HepG2 (cell line): ENCODE measurements at regions not wholly inside any gene's neighbourhood (a gene's known extent, or its start where the extent isn't known, plus 50 kb on each side); places are given as distances from the start of the nearest gene placed in this dataset.

Experiments
- ATAC-seq: fragments of 200-7000 bp; cut with Tn5 transposase; 3 replicates; pipeline ENCODE4 v1.9.1; 2020; ENCODE audit warnings: mild to moderate bottlenecking, moderate library complexity
- BruUV-seq: library from RNA; stranded (reverse); fragments of 400-500 nt; replicated peaks from 2 replicates; lab custom pipeline; 2021; lab: Mats Ljungman, UMichigan
- CTCF ChIA-PET: fragments of 300-600 bp; formaldehyde crosslinking; extraction: SDS; loops from one replicate; lab custom pipeline; 2021; ENCODE audit warnings: low total read pairs, inconsistent platforms, low intra/inter-chr PET ratio; lab: Yijun Ruan, JAX
- POLR2A ChIA-PET: fragments of 350-600 bp; sonication (Branson Sonifier 250); formaldehyde crosslinking; loops from one replicate; lab custom pipeline; 2020; ENCODE audit warnings: antibody characterized with exemption, inconsistent platforms; lab: Yijun Ruan, JAX
- DNase-seq: peaks from one replicate; pipeline ENCODE4 v3.0.0-alpha.2; 2015; ENCODE audit warnings: low spot score
- FAIRE-seq: peaks from 3 replicates; lab custom pipeline; 2011; peaks lifted over from hg19 to GRCh38; lab: Jason Lieb, UNC
- H2AFZ ChIP-seq: one replicate; pipeline ENCODE4 v1.6.1; 2011; ENCODE audit warnings: low read length, inconsistent platforms
- H3K27ac ChIP-seq: fragments of 300-600 bp; 3 replicates; pipeline ENCODE4 v1.8.0; 2011; ENCODE audit warnings: mixed run types, mild to moderate bottlenecking, mixed read lengths, low read length, inconsistent platforms; ENCODE audit not compliant: insufficient read depth; ENCODE audit errors: extremely low read length
- H3K27me3 ChIP-seq, 2 experiments: fragments of 200-600 bp in 1 of 2; 2 replicates in 1 of 2; 3 replicates in 1 of 2; pipeline versions ENCODE4 v1.6.0 to v1.8.0; 2011; ENCODE audit warnings: low read length in 2 of 2, mild to moderate bottlenecking in 2 of 2, moderate library complexity in 2 of 2, inconsistent platforms in 1 of 2; ENCODE audit not compliant: insufficient read depth in 2 of 2, control insufficient read depth in 1 of 2
- H3K36me3 ChIP-seq, 2 experiments: fragments of 200-600 bp in 1 of 2; replicated peaks in 1 of 2; 2 replicates in 1 of 2; 3 replicates in 1 of 2; pipeline versions ENCODE4 v1.5.1 to v1.8.0; 2011; ENCODE audit warnings: low read length in 2 of 2, inconsistent platforms in 1 of 2; ENCODE audit not compliant: insufficient read depth in 2 of 2, control insufficient read depth in 1 of 2
- H3K4me1 ChIP-seq: 2 replicates; pipeline ENCODE4 v1.5.1; 2012; ENCODE audit warnings: low read length, inconsistent platforms; ENCODE audit not compliant: insufficient read depth
- H3K4me2 ChIP-seq: 2 replicates; pipeline ENCODE4 v1.6.0; 2011; ENCODE audit warnings: low read depth, low read length, inconsistent platforms
- H3K4me3 ChIP-seq, 3 experiments: fragments of 200-600 bp in 1 of 3; sonication (generic), shearing (Covaris generic) in 1 of 3; replicated peaks in 1 of 3; 2 replicates each; pipeline ENCODE4 v1.5.1; 2011 to 2016; ENCODE audit warnings: low read length in 3 of 3, inconsistent platforms in 2 of 3, low read depth in 2 of 3, mild to moderate bottlenecking in 2 of 3, control low read depth in 1 of 3, mixed read lengths in 1 of 3; ENCODE audit not compliant: insufficient read depth in 1 of 3
- H3K79me2 ChIP-seq: one replicate; pipeline ENCODE4 v1.6.1; 2011; ENCODE audit warnings: low read length, inconsistent platforms; ENCODE audit not compliant: insufficient read depth
- H3K9ac ChIP-seq: 2 replicates; pipeline ENCODE4 v1.6.0; 2011; ENCODE audit warnings: mild to moderate bottlenecking, low read depth, low read length, inconsistent platforms; ENCODE audit not compliant: insufficient read depth
- H3K9me3 ChIP-seq: 2 replicates; pipeline ENCODE4 v1.5.1; 2012; ENCODE audit warnings: mild to moderate bottlenecking, low read length
- H4K20me1 ChIP-seq: 2 replicates; pipeline ENCODE4 v1.6.0; 2011; ENCODE audit warnings: inconsistent platforms, mild to moderate bottlenecking, low read length, moderate library complexity; ENCODE audit not compliant: insufficient read depth
- CHD2 ChIP-seq: IDR thresholded peaks from 2 replicates; pipeline ENCODE4 v1.6.1; 2011; ENCODE audit warnings: low read depth, low read length, improper control_type of control experiment
- GATAD1 ChIP-seq: IDR thresholded peaks from 2 replicates; pipeline ENCODE4 v1.6.1; 2016; ENCODE audit warnings: missing genetic modification reagents, missing compliant biosample characterization
- PCBP1 ChIP-seq: fragments of 200-400 bp; formaldehyde crosslinking; IDR thresholded peaks from 2 replicates; pipeline ENCODE4 v1.6.1; 2017; ENCODE audit warnings: mild to moderate bottlenecking, low read depth, low read length, borderline replicate concordance
- POLR2G ChIP-seq: fragments of 200-400 bp; formaldehyde crosslinking; IDR thresholded peaks from 2 replicates; pipeline ENCODE4 v1.6.1; 2018; ENCODE audit warnings: mild to moderate bottlenecking, low read depth, low read length, moderate library complexity
- REST ChIP-seq, 2 experiments: IDR thresholded peaks; 2 replicates each; pipeline ENCODE4 v1.6.1; 2011 to 2012; ENCODE audit warnings: low read length in 2 of 2, borderline replicate concordance in 1 of 2, low read depth in 1 of 2, mild to moderate bottlenecking in 1 of 2, moderate library complexity in 1 of 2
- SMYD3 ChIP-seq: sonication (generic); formaldehyde crosslinking; IDR thresholded peaks from 2 replicates; pipeline ENCODE4 v1.8.1; 2023; ENCODE audit warnings: mild to moderate bottlenecking, missing genetic modification reagents
- SP2 ChIP-seq: sonication (generic); formaldehyde crosslinking; IDR thresholded peaks from 2 replicates; pipeline ENCODE4 v1.5.1; 2020; ENCODE audit warnings: mild to moderate bottlenecking, missing genetic modification reagents
- ZBTB20 ChIP-seq: sonication (generic); formaldehyde crosslinking; IDR thresholded peaks from 2 replicates; pipeline ENCODE4 v1.8.1; 2023; ENCODE audit warnings: missing genetic modification reagents, low read depth, mild to moderate bottlenecking, borderline replicate concordance
- ZFX ChIP-seq: sonication (generic); formaldehyde crosslinking; IDR thresholded peaks from 2 replicates; pipeline ENCODE4 v1.4.0; 2020; ENCODE audit warnings: mild to moderate bottlenecking, low read depth, missing genetic modification reagents, moderate library complexity
- ZNF749 ChIP-seq: sonication (generic); formaldehyde crosslinking; IDR thresholded peaks from 2 replicates; pipeline ENCODE4 v1.8.0; 2022; ENCODE audit warnings: mild to moderate bottlenecking, missing genetic modification reagents, moderate library complexity, borderline replicate concordance
- ZXDC ChIP-seq: sonication (generic); formaldehyde crosslinking; IDR thresholded peaks from 2 replicates; pipeline ENCODE4 v1.5.0; 2020; ENCODE audit warnings: mild to moderate bottlenecking, missing genetic modification reagents
- in situ Hi-C: cut with HindIII; loops from 2 replicates; pipeline ENCODE4 v1.10.0; 2017; ENCODE audit warnings: low pct_unique_long_range_greater_than_20kb; ENCODE audit not compliant: extremely low pct_ligation_motif_present
- intact Hi-C: fragments of 100-400 bp; cut with micrococcal nuclease; formaldehyde crosslinking; loops from one replicate; pipeline ENCODE4 v1.10.0; 2022; ENCODE audit not compliant: unreplicated experiment
- TF ChIP-seq, protein P1 (sequence below): sonication (generic); formaldehyde crosslinking; IDR thresholded peaks from 2 replicates; pipeline ENCODE4 v1.8.1; 2023; ENCODE audit warnings: mild to moderate bottlenecking, missing genetic modification reagents, borderline replicate concordance

DNA sequence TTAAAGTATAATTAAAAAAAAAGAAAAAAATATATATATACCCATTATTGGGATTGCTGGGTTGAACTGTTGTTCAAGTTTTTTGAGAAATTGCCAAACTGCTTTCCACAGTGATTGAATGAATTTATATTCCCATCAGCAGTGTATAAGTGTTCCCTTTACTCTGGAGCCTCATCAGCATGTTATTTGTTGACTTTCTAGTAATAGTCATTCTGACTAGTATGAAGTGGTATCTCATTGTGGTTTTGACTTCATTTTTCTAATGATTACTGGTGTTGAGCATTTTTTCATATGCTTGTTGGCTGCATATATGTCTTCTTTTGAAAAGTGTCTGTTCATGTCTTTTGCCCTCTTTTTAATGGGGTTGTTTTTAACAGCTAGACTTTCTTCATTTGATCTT is 1260.8 kb upstream of the GJE1 start:
- ChIA-PET CTCF (no interaction called here), POLR2A (no interaction called here)
- intact Hi-C loops = no loop called here
- Histone ChIP-seq H3K4me3 (no peak overlapping the region), H3K4me2 (no peak overlapping the region), H3K36me3 (no peaks in the 10 kb centered on the region), H3K27ac (no peak overlapping the region), H3K27me3 (no peaks in the 10 kb centered on the region), H2AFZ (no peak overlapping the region), H3K79me2 (peaks cover 16% of the 10 kb centered on the region), H3K4me1 (no peaks in the 10 kb centered on the region), H4K20me1 (peaks cover 5% of the 10 kb centered on the region; the same call in 1 of the 2 replicates), H3K9ac (no peak overlapping the region), H3K9me3 (no peaks in the 10 kb centered on the region)
- no TSS peak for BruUV-seq
- FAIRE-seq = no peak
- no peak for DNase-seq
- in situ Hi-C loops = no loop called here
- ATAC-seq = no peak
- TF ChIP-seq ZFX (CRISPR knock-in tag) (no peak), SP2 (CRISPR knock-in tag) (no peak), REST (IDR thresholded peaks at IDR 0.05; ENCODE audit: borderline replicate concordance in 1 of 2, low read depth in 1 of 2, low read length in 2 of 2) (no peak), PCBP1 (no peak), POLR2G (no peak), GATAD1 (CRISPR knock-in tag) (no peak), ZBTB20 (no peak), CHD2 (no peak), ZNF749 (CRISPR knock-in tag) (no peak), SMYD3 (CRISPR knock-in tag) (no peak), ZXDC (CRISPR knock-in tag) (no peak)
- TF ChIP-seq, protein P1, sequence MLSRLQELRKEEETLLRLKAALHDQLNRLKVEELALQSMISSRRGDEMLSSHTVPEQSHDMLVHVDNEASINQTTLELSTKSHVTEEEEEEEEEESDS (CRISPR knock-in tag) = no peak
